ENCODE measurements at regions not wholly inside any gene's neighbourhood (a gene's known extent, or its start where the extent isn't known, plus 50 kb on each side); places are given as distances from the start of the nearest gene placed in this dataset.

- Histone ChIP-seq H3K36me3 (ENCODE audit: insufficient read depth, low read length) (no peaks in the 10 kb centered on the region), H2AFZ (ENCODE audit: low read depth, low read length) (no peak overlapping the region), H3K4me1 (ENCODE audit: insufficient read depth, low read length) (no peaks in the 10 kb centered on the region), H3K27me3 (ENCODE audit: insufficient read depth, low read length) (no peaks in the 10 kb centered on the region), H3K9me3 (ENCODE audit: low read length) (no peaks in the 10 kb centered on the region), H3K4me3 (ENCODE audit: low read length) (no peak overlapping the region)
Observed at GRCh38 chr6:40281402-40281801, 305.8 kb downstream of the LRFN2 start.

- Histone ChIP-seq H2AFZ (ENCODE audit: low read depth, low read length) (no peak overlapping the region), H3K4me3 (ENCODE audit: low read length) (no peak overlapping the region), H3K27me3 (ENCODE audit: insufficient read depth, low read length) (no peaks in the 10 kb centered on the region), H3K4me1 (ENCODE audit: insufficient read depth, low read length) (no peaks in the 10 kb centered on the region), H3K9me3 (ENCODE audit: low read length) (no peaks in the 10 kb centered on the region), H3K36me3 (ENCODE audit: insufficient read depth, low read length) (no peaks in the 10 kb centered on the region)
Observed at GRCh38 chr6:40280231-40280630, 306.9 kb downstream of the LRFN2 start.

- Histone ChIP-seq H2AFZ (ENCODE audit: low read depth, low read length) (no peak overlapping the region), H3K9me3 (ENCODE audit: low read length) (no peaks in the 10 kb centered on the region), H3K36me3 (ENCODE audit: insufficient read depth, low read length) (no peaks in the 10 kb centered on the region), H3K4me1 (ENCODE audit: insufficient read depth, low read length) (no peaks in the 10 kb centered on the region), H3K4me3 (ENCODE audit: low read length) (no peak overlapping the region), H3K27me3 (ENCODE audit: insufficient read depth, low read length) (no peaks in the 10 kb centered on the region)
Observed at GRCh38 chr6:40276141-40276540, 311.0 kb downstream of the LRFN2 start.

- Histone ChIP-seq H3K27me3 (ENCODE audit: insufficient read depth, low read length) (no peaks in the 10 kb centered on the region), H3K4me3 (ENCODE audit: low read length) (no peak overlapping the region), H3K9me3 (ENCODE audit: low read length) (no peaks in the 10 kb centered on the region), H3K4me1 (ENCODE audit: insufficient read depth, low read length) (no peaks in the 10 kb centered on the region), H2AFZ (ENCODE audit: low read depth, low read length) (no peak overlapping the region), H3K36me3 (ENCODE audit: insufficient read depth, low read length) (no peaks in the 10 kb centered on the region)
Observed at GRCh38 chr6:40274058-40274457, 313.1 kb downstream of the LRFN2 start.

GRCh38 chr6:40268614-40269013 is 318.6 kb downstream of the LRFN2 start:
- no peaks in the 10 kb centered on the region for H3K36me3 ChIP-seq (ENCODE audit: insufficient read depth, low read length)

GRCh38 chr6:40268166-40268565 is 319.0 kb downstream of the LRFN2 start:
- no peak overlapping the region for H2AFZ ChIP-seq (ENCODE audit: low read depth, low read length)
- H3K4me1 ChIP-seq (ENCODE audit: insufficient read depth, low read length) = no peaks in the 10 kb centered on the region
- no peak overlapping the region for H3K4me3 ChIP-seq (ENCODE audit: low read length)
- H3K9me3 ChIP-seq (ENCODE audit: low read length) = no peaks in the 10 kb centered on the region
- no peaks in the 10 kb centered on the region for H3K36me3 ChIP-seq (ENCODE audit: insufficient read depth, low read length)
- no peaks in the 10 kb centered on the region for H3K27me3 ChIP-seq (ENCODE audit: insufficient read depth, low read length)

More at GRCh38 chr6:40268614-40269013, 318.6 kb downstream of the LRFN2 start:
- Histone ChIP-seq H2AFZ (ENCODE audit: low read depth, low read length) (no peak overlapping the region), H3K9me3 (ENCODE audit: low read length) (no peaks in the 10 kb centered on the region), H3K27me3 (ENCODE audit: insufficient read depth, low read length) (no peaks in the 10 kb centered on the region), H3K4me3 (ENCODE audit: low read length) (no peak overlapping the region), H3K4me1 (ENCODE audit: insufficient read depth, low read length) (no peaks in the 10 kb centered on the region)

- Histone ChIP-seq H3K4me3 (ENCODE audit: low read length) (no peak overlapping the region), H3K27me3 (ENCODE audit: insufficient read depth, low read length) (peaks cover 3% of the 10 kb centered on the region), H2AFZ (ENCODE audit: low read depth, low read length) (no peak overlapping the region), H3K4me1 (ENCODE audit: insufficient read depth, low read length) (no peaks in the 10 kb centered on the region), H3K36me3 (ENCODE audit: insufficient read depth, low read length) (no peaks in the 10 kb centered on the region), H3K9me3 (ENCODE audit: low read length) (no peaks in the 10 kb centered on the region)
Observed at GRCh38 chr6:40265615-40266014, 321.5 kb downstream of the LRFN2 start.

GRCh38 chr6:40263970-40264369 is 323.2 kb downstream of the LRFN2 start:
- H3K27me3 ChIP-seq (ENCODE audit: insufficient read depth, low read length) = peaks cover 3% of the 10 kb centered on the region
- no peaks in the 10 kb centered on the region for H3K9me3 ChIP-seq (ENCODE audit: low read length)
- H3K36me3 ChIP-seq (ENCODE audit: insufficient read depth, low read length) = no peaks in the 10 kb centered on the region
- no peak overlapping the region for H2AFZ ChIP-seq (ENCODE audit: low read depth, low read length)
- no peaks in the 10 kb centered on the region for H3K4me1 ChIP-seq (ENCODE audit: insufficient read depth, low read length)
- no peak overlapping the region for H3K4me3 ChIP-seq (ENCODE audit: low read length)

- H3K36me3 ChIP-seq (ENCODE audit: insufficient read depth, low read length) = no peaks in the 10 kb centered on the region
- H3K4me3 ChIP-seq (ENCODE audit: low read length) = no peak overlapping the region
- H2AFZ ChIP-seq (ENCODE audit: low read depth, low read length) = no peak overlapping the region
- H3K9me3 ChIP-seq (ENCODE audit: low read length) = no peaks in the 10 kb centered on the region
- no peaks in the 10 kb centered on the region for H3K4me1 ChIP-seq (ENCODE audit: insufficient read depth, low read length)
- H3K27me3 ChIP-seq (ENCODE audit: insufficient read depth, low read length) = peaks cover 3% of the 10 kb centered on the region
Observed at GRCh38 chr6:40262363-40262762, 324.8 kb downstream of the LRFN2 start.

- Histone ChIP-seq H3K36me3 (ENCODE audit: insufficient read depth, low read length) (no peaks in the 10 kb centered on the region), H3K9me3 (ENCODE audit: low read length) (no peaks in the 10 kb centered on the region), H3K4me1 (ENCODE audit: insufficient read depth, low read length) (no peaks in the 10 kb centered on the region), H3K27me3 (ENCODE audit: insufficient read depth, low read length) (peaks cover 3% of the 10 kb centered on the region), H3K4me3 (ENCODE audit: low read length) (no peak overlapping the region), H2AFZ (ENCODE audit: low read depth, low read length) (no peak overlapping the region)
Observed at GRCh38 chr6:40258531-40258930, 324.3 kb upstream of the MOCS1 start.

- no peaks in the 10 kb centered on the region for H3K27me3 ChIP-seq (ENCODE audit: insufficient read depth, low read length)
- H3K4me1 ChIP-seq (ENCODE audit: insufficient read depth, low read length) = no peaks in the 10 kb centered on the region
- no peak overlapping the region for H3K4me3 ChIP-seq (ENCODE audit: low read length)
- H3K36me3 ChIP-seq (ENCODE audit: insufficient read depth, low read length) = no peaks in the 10 kb centered on the region
- H3K9me3 ChIP-seq (ENCODE audit: low read length) = no peaks in the 10 kb centered on the region
- H2AFZ ChIP-seq (ENCODE audit: low read depth, low read length) = no peak overlapping the region
Observed at GRCh38 chr6:40256831-40257230, 322.6 kb upstream of the MOCS1 start.

GRCh38 chr6:40256224-40256623 is 322.0 kb upstream of the MOCS1 start:
- Histone ChIP-seq H3K4me3 (ENCODE audit: low read length) (no peak overlapping the region), H3K36me3 (ENCODE audit: insufficient read depth, low read length) (no peaks in the 10 kb centered on the region), H3K4me1 (ENCODE audit: insufficient read depth, low read length) (no peaks in the 10 kb centered on the region), H3K27me3 (ENCODE audit: insufficient read depth, low read length) (no peaks in the 10 kb centered on the region), H2AFZ (ENCODE audit: low read depth, low read length) (no peak overlapping the region), H3K9me3 (ENCODE audit: low read length) (no peaks in the 10 kb centered on the region)

GRCh38 chr6:40253420-40253819 is 319.2 kb upstream of the MOCS1 start:
- H3K9me3 ChIP-seq (ENCODE audit: low read length) = no peaks in the 10 kb centered on the region
- H3K4me3 ChIP-seq (ENCODE audit: low read length) = no peak overlapping the region
- H2AFZ ChIP-seq (ENCODE audit: low read depth, low read length) = no peak overlapping the region
- H3K4me1 ChIP-seq (ENCODE audit: insufficient read depth, low read length) = no peaks in the 10 kb centered on the region
- no peaks in the 10 kb centered on the region for H3K27me3 ChIP-seq (ENCODE audit: insufficient read depth, low read length)
- no peaks in the 10 kb centered on the region for H3K36me3 ChIP-seq (ENCODE audit: insufficient read depth, low read length)

GRCh38 chr6:40252531-40253258 is 318.4 kb upstream of the MOCS1 start:
- no peak overlapping the region for H2AFZ ChIP-seq (ENCODE audit: low read depth, low read length)
- no peak overlapping the region for H3K4me3 ChIP-seq (ENCODE audit: low read length)
- no peaks in the 10 kb centered on the region for H3K36me3 ChIP-seq (ENCODE audit: insufficient read depth, low read length)
- H3K27me3 ChIP-seq (ENCODE audit: insufficient read depth, low read length) = no peaks in the 10 kb centered on the region
- no peaks in the 10 kb centered on the region for H3K9me3 ChIP-seq (ENCODE audit: low read length)
- H3K4me1 ChIP-seq (ENCODE audit: insufficient read depth, low read length) = no peaks in the 10 kb centered on the region
